NCI-H2107 (cell line): ENCODE measurements at regions not wholly inside any gene's neighbourhood (a gene's known extent, or its start where the extent isn't known, plus 50 kb on each side); places are given as distances from the start of the nearest gene placed in this dataset.

Source experiments
- DNase-seq: peaks from one replicate; lab custom pipeline; 2025; lab: John Stamatoyannopoulos, UW

- no peak for DNase-seq
These were observed 195.8 kb upstream of the NEBL start for GRCh38 chr10:21092683-21093524.

DNA sequence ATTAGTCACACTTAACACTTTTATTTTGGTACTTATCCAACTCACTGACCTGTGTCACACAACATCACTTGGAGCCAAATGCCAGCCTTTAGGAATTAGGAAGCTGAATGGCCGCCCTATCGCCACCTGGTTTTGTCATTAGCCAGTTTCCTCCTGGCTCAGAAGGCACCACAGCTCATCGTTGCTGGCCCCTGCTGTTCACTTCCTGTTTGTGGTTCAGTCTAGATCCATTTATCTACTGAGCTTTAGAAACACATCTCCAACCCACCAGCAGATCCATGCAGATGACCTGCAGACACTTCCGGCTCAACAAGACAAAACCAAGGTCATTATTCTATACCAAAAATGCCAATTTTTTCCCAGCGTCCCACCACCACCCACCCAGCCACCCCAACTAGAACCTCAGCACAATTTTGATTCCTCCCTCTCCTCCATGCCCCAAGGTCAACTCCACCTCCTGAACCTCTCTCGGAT lies 193.5 kb upstream of the NEBL start:
- DNase-seq: no peak

GRCh38 chr10:21087476-21087875 lies 190.4 kb upstream of the NEBL start:
- no peak for DNase-seq

DNA sequence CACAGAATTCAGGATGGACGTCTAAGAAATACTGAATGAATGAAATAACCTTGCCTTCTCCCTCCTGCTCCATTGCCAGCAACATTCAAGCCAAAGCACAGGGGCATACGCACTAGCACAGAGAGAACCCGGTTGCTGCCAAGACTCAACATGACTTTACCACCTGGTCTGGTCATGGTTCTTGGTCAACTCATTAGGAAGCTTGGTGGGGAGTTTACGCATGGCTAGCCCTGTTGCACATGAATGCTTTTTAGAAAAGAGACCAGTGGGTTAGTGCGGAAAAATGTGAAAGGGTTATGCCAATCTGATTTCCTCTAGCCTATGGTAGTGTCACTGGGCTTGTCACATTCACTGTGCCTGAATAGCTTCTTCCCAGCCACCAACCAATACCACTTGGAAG lies 187.6 kb upstream of the NEBL start:
- no peak for DNase-seq

GRCh38 chr10:21083861-21084260 lies 186.8 kb upstream of the NEBL start:
- DNase-seq: no peak

DNA sequence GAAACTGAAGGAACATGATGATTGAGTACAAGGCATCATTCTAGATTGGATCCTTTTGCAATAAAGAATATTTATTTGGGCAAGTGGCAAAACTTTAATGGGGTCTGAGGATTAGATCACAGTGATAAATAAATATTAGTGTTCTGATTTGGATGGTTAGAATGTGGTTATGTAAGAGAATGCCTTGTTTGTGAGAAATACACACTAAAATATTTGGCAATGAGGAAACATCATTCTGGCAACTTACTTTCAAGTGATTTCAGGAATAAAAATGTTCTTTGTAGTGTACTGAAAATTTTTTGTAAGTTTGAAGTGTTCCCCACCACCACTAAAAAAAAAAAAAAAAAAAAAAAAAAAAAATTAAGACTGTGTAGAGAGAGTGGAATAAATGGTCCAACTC lies 185.1 kb upstream of the NEBL start:
- DNase-seq: no peak

GRCh38 chr10:21080261-21080660 lies 183.2 kb upstream of the NEBL start:
- no peak for DNase-seq

- DNase-seq: no peak
These were observed 182.2 kb upstream of the NEBL start for GRCh38 chr10:21079330-21079658.

- peak; percentile 19 for DNase-seq
These were observed 181.6 kb upstream of the NEBL start for GRCh38 chr10:21078410-21079329.

- DNase-seq: no peak
These were observed 180.6 kb upstream of the NEBL start for GRCh38 chr10:21077681-21078080.

DNA sequence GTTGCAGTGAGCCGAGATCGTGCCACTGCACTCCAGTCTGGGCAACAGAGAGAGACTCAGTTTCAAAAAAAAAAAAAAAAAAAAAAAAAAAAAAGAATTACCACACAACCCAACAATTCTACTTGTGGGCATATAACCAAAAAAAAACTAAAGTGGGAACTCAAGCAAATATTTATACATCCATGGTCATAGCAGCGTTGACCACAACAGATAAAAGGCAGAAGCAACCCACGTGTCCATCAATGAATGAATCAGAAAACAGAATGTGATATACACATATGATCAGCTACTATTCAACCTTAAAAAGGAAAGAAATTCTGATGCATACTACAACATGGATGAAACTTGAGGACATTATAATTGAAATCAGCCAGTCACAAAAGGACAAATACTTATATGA lies 179.3 kb upstream of the NEBL start:
- DNase-seq: no peak

- DNase-seq: no peak
These were observed 178.8 kb upstream of the NEBL start for GRCh38 chr10:21075880-21076279.

- no peak for DNase-seq
These were observed 174.0 kb upstream of the NEBL start for GRCh38 chr10:21071001-21071673.

- no peak for DNase-seq
These were observed 173.0 kb upstream of the NEBL start for GRCh38 chr10:21069929-21070700.

DNA sequence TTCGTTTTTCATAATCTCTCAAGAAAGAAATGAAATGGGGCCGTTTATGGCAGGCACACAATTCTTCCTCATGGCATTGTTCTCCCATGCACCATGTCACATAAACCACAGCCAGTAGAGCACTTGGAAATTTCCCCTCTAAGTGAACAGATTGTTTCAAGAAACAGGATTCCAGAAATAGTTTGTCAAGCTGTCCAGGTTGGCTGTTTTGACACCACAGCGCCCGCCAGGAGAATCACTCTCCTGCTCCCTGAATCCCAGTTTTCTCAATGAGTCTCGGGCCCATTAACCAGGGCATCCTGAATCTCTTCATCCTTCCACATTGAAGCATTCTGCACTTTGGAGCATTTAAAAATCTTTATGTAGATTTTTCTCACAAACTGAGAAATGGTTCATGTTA lies 172.2 kb upstream of the NEBL start:
- no peak for DNase-seq

DNA sequence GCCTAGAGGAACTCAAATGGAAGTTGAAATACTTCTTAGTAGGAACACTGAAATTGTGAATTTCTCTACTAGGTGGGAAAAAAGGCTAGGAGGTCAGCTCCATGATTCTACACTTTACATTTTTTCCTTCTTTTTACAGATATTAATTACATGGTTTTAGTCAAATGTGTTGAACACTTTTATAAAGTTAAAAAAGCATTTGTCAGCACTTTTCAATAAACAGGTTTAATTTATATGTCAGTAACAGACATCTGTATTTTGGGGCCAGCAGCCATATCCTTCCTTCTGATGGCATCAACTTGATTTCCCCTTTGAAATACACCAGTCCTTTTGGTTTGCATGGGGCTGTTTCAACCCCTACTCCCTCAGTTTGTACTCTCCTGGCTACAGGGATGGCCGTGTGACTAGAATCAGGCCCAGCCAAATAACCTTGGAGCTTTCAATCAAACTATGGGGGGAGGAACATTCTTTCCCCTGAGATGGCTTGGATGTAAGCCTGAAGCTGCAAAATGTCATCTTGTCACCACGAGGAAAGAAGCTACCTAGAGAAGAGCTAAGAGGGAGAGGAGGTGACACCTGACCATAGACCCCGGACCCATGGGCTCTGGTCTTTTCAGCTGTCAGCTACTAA lies 171.0 kb upstream of the NEBL start:
- DNase-seq: no peak

- no peak for DNase-seq
These were observed 168.6 kb upstream of the NEBL start for GRCh38 chr10:21065621-21066248.

GRCh38 chr10:21061982-21062381 lies 164.9 kb upstream of the NEBL start:
- no peak for DNase-seq

DNA sequence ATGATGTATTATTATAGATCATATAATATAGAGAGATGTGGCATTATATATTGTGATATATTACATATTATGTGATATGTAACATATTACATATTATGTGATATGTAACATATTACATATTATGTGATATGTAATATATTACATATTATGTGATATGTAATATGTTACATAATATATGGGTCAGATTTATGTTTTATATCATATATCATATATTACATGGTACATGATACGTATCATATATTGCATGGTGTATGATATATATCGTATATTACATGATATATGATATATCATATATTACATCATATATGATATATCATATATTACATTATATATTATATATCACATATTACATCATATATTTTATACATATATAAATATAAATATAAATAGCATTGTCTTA lies 164.1 kb upstream of the NEBL start:
- no peak for DNase-seq

DNA sequence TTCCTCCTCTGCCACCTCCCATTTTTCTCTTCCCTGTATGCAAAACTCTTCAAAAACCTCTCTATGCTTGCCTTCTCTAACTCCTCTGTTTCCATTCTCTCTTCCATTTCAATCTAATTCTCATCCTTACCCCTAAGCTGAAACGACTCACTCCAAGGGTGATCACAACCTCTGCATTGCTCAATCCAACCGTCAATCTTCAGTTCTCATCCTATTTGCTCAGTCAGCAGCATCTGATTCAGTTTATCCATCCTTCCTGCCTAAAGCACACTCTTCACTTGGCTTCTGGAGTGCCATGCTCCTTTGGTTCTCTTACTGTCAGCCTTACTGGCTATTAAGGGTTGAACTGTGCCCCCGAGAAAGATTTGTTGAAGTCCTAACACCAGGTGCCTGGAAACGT lies 163.5 kb upstream of the NEBL start:
- DNase-seq: no peak

DNA sequence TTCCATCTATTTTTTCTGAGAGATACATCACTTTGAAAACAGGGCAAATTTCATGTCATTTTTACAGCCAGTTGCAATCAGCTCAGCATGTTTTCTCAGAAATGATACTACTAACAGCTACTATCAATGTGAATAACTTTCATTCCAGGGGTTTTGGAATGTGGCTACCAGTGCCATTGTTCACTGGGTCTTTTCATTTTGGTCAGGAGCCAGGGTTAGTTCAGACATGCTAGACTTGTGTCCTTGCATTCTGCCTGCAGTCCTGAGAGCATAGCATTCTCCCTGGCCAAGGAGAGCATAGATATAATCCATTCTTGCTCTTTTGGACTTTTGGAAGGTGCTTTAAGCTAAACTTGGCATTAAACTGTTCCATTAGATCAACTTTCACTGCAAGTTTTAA lies 160.9 kb upstream of the NEBL start:
- DNase-seq: no peak
